HG03378 (cell line): ENCODE measurements at regions not wholly inside any gene's neighbourhood (a gene's known extent, or its start where the extent isn't known, plus 50 kb on each side); places are given as distances from the start of the nearest gene placed in this dataset.

Experiments
- ATAC-seq: cut with Tn5 transposase; IDR thresholded peaks from one replicate; pipeline ENCODE4 v1.9.1; 2021; ENCODE audit warnings: mild to moderate bottlenecking, moderate library complexity; ENCODE audit not compliant: unreplicated experiment

GRCh38 chr2:149827585-149828126 lies 240.1 kb upstream of the MMADHC start:
- ATAC-seq, result no peak

DNA sequence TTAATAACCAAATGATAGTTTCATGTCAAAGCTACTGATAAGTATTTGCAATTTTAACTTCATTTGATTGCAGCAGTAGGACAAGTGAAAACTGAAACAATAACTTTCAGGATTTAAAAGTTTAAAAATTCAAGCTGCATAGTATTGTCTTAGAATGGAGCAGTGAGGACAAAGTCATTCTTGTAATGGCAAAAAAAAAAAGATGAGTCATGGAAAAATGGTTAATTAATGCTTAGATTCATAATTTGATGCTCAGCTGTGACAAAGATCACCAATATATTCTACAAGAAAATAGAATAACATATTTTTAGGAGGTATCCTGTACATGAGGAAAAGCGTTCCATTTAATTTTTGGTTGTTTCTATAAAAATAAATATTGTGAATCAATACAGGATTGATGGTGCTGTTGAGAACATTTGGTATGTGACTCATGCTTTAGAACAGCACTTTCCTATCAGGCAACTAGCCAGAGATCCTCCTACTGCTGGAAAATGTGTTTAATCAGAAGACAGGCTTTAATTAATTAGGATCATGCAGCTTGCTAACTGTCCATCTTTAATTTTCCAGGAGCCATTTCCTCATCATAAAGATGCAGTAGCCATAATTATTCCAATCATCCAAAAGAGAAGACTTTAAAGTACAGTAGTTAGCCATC lies 239.0 kb upstream of the MMADHC start:
- ATAC-seq, result no peak

DNA sequence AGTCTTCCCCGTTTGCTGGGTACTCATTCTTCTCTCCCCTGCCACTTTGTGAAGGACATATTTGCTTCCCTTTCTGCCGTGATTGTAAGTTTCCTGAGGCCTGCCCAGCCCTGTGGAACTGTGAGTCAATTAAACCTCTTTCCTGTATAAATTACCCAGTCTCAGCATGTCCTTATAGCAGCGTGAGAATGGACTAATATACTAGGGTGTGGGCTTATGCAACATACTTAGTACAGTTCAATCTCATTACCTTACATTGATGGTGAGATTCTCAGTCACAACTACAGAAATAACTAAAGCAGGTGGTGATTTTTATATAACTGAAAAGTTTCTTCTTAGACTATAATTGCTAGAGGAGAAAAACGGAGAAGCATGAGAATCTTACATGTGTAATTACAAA lies 237.9 kb upstream of the MMADHC start:
- no peak for ATAC-seq

- ATAC-seq, result no peak
These were observed 236.6 kb upstream of the MMADHC start for GRCh38 chr2:149824136-149824535.

DNA sequence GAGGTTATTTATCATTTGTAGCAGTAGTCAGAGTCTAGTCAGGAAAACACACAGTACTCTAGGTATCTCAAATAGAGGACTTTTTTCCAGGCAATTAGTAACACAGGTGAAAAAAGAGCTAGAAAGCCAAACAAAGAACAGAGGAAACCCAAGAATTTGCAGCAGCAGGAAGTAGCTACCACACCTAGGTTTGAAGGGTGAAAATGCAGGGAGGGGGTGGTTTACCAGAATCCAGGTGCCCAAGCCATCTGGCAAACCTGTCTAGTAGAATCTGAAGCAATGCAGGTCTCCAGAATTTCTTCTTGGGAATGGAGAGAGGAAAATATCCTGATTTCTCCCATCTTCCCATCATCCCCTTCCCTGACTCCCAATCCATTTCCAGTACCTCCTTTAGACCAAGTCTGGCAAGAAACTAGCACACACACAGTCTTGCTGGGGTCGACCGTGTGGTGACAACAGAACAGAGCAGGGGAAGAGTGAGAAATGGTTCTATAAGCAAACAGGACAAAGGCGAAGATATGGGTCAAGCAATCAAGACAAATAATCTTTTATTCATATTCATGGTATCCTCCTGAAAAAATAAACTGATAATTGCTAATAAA lies 231.9 kb upstream of the MMADHC start:
- ATAC-seq, result no peak

DNA sequence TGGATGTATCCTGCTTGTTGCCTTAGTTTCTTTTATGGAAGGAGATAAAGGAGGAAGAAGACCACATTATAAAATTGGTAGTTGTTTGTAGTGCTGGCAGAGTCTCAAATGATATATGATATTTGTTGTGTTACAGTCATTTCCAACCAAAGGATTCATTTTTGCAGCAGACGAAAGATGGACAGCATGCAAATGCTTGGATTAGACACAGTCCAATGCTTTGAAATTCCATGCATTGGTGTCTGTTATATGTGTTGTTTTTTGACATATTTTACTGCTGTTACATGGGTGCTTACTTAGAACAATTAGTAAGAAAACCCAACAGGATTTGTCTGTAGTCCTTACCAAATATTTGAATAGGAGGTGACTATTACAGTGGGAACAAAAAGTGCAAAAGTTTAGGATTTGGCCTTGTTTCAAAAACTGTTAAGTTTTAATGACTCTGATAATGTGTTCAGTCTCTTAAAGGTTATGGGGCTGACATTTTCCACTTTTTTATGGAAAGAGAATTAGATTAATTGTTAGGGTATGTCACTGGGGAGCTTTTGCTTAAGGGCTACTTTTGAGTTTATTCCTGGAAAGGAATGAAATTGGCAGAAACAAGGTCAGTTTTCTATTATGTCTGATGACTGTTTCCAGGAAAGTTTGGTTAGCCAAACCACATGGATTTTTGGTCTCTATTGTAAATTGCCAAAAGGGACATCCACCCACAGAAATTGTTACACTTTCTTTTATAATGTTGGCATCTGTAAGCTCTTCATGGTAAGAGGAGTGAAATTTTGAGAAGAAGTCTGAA lies 229.4 kb upstream of the MMADHC start:
- no peak for ATAC-seq

DNA sequence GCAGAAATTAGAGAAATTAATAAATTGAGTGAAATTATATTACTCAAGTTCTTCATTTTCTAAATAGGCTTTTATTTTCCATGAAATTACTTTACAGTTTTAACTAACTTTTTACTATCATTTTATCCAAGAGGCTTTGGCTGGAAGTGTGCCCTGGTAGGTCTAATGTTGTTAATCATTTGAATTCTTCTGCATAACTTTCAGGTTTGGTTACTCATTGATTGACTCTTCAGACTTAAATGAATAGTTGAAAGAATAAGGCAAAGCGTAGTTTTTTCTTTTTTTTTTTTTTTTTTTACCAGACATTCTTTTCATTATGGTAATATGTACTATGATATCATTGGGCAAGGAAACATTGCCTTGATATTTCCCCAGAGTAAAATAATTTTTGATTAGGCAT lies 228.4 kb upstream of the MMADHC start:
- ATAC-seq, result no peak

- no peak for ATAC-seq
These were observed 227.3 kb upstream of the MMADHC start for GRCh38 chr2:149814901-149815300.

- ATAC-seq, result no peak
These were observed 226.5 kb upstream of the MMADHC start for GRCh38 chr2:149814049-149814448.

GRCh38 chr2:149808556-149808955 lies 221.0 kb upstream of the MMADHC start:
- no peak for ATAC-seq

DNA sequence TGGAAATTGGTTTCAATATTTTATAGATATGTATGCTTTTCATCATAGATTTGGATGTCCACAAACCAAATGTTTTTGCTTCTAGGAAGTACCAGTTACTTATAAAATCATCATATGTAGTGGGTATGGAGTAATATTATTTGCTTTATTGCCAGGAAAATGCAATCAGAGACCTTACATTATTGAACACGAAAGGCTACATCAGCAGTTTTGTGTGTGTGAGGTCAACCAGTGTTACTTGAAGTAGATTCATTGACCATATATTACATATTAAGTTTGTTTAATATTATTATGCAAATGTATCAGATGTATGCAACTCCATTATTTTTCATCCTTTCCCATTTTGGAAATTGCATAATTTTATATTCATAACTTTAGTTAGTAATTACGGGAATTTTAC lies 219.1 kb upstream of the MMADHC start:
- ATAC-seq, result no peak

DNA sequence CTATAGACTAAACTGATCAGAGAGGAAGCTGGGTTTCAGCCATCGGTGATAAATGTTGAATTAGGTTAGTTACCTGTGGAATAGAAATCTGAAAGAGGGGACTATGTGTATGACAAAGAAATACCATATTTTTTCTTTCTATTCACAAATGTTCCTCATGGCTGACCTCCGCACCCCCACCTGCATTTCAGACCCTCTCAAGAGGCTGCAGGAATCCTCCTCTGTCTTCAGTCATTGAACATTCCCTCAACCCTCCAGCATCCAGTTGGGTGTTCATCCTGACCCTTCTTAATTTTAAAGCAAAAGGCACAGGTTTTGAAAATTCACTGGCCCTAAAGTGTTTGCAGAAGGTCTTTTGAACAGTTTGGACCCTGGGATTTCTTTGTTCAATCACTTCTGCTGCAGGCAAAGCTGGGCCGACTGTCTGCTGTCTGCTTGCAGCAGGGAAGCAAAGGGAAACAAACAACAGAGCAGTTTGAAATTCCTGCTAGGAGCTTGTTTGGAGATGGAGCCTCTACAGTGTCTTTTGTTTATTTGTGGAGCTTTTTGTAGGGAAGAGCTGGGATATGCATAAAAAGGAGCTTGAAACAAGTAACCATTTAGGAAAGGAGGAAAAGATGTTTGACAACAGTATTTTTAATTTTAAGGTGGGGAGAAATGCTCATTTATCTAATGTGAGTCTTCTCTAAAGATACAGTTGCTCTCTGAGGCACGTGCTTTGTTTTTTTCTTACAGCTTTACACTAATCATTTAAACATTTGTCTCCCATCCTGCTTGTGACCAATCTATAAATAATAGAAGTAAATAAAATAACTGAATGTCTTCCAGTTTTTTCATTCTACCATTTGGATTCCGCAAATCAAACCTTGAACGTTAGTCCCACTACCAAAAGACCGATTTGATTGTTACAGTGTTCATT lies 213.3 kb upstream of the MMADHC start:
- no peak for ATAC-seq

DNA sequence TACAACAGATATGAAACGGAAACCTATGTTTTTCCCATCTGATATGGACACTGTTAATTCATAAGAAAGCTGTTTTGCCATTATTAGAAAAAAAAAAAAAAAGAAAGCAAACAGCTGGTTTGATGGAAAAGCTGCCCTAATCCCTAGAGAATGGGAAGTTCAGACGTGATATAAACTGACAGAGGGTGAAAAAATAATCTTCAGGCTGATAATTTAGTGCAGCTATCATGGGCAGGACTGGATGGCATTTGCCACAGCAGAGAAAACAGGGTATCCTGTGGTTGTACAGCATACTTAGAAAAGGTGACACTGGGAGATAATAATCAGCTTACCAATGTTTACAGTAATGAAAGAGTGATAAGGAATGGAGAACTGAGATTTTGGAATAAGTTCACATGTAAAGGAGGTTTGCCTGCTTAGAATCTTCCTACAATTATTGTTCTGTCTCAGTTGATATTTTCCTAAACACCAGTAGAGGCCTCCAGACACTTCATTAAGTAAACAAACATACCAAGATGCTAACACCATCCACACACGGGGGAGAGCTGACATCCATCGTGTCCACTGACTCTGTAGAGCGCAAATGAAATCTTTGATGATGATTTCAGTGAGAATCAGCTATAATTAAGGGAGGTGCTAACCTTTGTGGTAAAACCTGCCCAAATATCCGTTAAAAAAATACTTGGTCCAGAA lies 211.6 kb upstream of the MMADHC start:
- no peak for ATAC-seq

GRCh38 chr2:149797030-149797429 lies 209.5 kb upstream of the MMADHC start:
- no peak for ATAC-seq

DNA sequence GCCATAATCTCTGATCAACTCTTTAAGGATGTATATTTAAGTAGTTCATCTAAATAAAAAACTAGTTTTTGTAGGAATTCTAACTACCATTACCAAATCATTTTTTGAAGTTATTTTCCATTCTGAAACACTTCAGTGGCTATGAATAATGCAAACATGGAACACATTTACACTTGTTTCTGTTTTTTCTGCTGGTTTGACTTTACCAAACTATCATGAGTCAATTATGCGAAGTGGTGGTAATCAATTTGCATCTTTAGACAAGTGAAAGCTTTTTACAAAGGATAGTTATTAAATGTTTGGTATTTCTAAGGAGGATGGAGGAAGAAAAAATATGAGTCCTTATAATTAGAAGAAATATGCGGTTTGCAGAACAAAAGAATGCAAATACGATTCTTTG lies 202.0 kb upstream of the MMADHC start:
- ATAC-seq, result no peak

DNA sequence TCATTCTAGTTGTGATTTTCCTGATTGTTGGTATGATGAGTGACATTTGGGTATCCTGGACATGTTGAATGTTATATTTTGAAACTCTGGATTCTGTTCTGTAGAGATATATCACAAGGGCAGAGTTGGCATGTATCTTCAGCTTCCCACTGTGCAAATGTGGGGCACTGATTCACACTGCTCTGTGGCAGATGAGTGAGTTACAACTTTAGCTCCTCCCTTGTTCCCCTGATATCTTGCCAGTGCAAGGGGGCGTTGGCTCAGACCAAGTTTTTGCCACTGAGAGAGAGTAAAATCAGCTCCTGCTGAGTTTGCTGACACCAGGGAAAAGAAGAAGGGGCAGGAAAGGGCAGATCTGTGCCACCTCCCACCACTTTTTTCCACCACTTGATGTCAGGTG lies 199.6 kb upstream of the MMADHC start:
- ATAC-seq, result no peak

DNA sequence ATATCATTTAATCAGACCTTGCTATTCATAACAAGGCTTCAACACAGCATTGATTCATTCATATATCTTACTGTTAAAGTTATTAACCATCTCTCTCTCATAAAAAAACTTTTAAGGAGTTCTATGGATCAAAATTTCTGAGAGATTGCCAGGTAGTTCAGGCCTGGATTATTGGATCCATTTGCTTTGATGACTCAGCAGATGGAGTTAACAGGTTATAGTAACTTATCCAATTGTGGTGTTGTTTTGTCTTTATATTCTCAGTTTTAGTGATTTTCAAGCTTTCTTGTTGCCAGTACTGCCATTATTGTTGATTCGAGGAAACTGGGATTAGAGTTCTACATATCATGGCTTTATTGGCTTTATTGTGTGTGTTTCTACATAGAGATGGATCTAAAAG lies 195.7 kb upstream of the MMADHC start:
- ATAC-seq, result no peak

GRCh38 chr2:149782572-149782971 lies 195.0 kb upstream of the MMADHC start:
- no peak for ATAC-seq

DNA sequence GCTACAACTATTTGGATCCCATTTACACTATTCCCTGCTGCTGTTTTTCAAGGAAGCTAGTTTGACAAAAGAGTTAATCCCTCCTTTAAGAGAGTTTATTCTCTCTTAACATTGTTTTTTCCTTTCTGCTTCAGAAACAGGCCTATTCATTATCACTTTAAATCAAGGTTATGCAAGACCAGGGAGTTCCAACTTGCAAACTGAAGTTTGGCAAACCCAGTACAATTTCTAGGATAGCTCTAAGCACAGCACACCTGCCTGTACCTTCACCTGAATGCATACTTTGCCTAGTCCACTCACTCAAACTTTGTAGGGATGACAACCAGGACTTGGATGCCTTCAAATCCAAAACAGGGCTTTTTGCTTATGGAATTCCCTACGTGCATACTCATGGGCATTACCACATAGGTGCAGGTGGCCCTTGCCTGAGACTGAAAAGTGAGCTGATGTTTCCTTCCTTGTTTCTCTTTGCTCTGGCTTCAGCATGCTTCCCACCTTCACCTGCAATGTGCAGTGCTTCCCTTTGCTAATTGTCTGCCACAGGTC lies 193.8 kb upstream of the MMADHC start:
- no peak for ATAC-seq

DNA sequence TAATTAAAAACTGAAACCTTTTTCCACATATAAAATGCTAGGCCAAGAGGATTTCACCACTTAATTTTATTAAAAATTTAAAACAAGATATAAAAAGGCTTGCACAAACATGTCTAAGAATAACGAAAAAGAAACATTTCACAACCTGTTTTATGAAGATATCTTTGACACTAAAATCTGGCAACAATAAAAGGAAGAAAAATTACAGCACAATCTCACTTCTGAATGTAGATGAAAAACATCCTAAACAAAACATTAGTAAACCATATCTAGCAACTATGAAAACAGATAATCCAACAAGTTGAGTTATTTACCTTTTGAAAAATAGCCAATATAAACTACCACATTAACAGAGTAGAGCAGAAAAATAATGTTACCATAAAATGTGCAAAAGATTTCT lies 185.4 kb upstream of the MMADHC start:
- no peak for ATAC-seq
